ENCODE measurements at regions not wholly inside any gene's neighbourhood (a gene's known extent, or its start where the extent isn't known, plus 50 kb on each side); places are given as distances from the start of the nearest gene placed in this dataset.
"Not testable (repeated sequence)": the region's sequence is repeated elsewhere in the genome, so short reads cannot be mapped to it uniquely, and the experiment has no call there.

DNA sequence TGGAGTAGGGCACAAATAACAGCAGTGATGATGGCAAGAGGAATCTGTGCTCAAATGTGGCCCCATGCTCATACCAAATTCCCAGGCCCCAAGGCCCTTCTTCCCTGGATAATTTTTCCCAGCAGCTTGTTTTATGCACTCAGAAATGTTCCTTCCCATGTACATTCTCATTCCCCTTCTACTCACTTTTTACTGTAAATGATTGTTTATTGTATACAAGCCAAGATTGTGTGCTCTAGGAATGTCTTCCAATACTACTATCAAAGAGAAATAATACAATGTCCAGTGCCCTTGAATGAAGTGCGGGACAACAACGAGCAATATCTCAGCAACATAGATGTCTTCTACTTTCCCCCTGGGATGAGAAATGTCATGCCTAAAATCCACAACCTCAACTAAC is 201.6 kb downstream of the ICOS start:
- no peak for DNase-seq (ENCODE audit: low read depth in 2 of 3, low spot score in 1 of 3)

DNA sequence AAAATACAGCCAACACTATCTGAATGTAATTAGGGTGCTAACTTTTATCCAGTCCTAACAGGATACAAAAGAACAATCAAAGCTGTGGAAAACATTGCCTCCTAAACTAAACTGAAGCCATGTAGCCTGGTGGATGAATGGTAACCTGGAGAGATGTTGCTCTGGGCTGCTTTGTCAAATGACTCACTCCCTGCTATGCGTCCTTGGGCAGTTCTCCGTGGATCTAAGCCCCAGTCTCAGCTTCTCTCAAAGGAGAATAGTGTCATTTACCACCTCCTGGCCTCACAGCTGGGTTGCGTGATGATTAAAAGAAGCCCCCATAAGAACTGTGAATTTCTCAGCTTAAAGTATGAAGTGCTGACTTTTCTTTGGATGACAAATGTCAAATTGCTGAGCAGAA is 203.7 kb downstream of the ICOS start:
- DNase-seq (ENCODE audit: low read depth in 2 of 3, low spot score in 1 of 3): no peak

DNA sequence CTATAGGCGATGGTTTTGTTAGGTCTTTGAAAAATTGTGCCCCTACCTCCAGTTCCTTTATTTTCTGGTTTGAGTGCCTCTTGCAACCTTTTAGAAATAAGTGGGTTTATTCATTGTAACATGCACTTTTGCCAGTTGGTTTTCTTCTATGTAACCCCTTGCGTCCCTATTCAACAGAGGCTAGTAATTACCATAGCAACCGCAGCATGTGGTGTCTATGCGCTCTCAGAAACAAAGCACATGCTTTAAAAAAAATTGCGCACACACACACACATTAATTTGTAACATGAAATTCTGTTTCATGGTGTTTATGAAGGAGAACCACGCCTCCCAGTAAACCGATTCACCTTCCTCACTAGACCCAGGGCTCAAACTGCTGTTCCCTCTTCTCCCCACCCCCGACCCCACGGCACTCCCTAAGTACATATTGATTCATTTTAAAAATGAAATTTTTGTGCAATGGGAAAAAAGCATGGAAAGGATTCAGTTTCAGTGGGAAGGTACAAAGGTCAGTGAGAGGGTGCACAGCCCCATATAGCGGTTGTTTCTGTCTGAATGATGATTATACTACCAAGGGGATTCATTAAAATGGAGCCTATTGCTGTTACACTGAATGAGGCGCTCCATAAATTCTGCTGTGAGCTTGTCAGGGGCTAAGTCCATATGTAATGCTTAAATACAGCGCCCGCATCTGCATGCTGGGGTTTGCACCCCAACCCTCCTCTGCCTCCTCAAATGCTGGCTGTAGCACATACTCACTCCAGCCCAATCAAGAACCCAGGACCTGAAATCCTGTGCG is 206.9 kb downstream of the ICOS start:
- no peak for DNase-seq (ENCODE audit: low read depth in 2 of 3, low spot score in 1 of 3)

- DNase-seq (ENCODE audit: low read depth in 2 of 3, low spot score in 1 of 3): no peak
Measured at GRCh38 chr2:204144492-204144891, 207.9 kb downstream of the ICOS start.

DNA sequence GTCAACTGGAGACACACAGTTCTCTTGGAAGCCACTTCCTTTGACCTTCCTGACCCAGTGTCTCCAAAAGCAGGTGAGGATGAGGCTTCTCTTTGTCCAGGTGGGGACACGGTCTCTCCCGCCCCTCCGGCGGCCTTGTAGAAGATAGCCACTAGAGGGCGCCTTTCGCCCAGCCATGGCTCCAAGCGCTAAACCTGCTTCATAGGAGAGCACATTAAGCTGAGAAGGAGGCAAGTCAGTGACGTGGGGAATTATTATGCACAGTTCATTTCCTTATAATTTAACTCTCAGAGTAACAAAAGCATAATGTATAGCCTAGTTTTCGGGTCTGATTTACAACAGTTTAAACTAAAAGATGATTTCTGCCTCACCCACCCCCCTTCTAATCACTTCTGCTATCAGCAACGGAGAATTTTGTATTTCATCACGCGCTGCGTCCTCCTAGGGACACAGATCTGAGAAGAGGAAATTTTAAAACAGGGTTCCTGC is 208.7 kb downstream of the ICOS start:
- peak; percentile 66 to 83 (median 72) for DNase-seq (ENCODE audit: low read depth in 2 of 3, low spot score in 1 of 3)

DNA sequence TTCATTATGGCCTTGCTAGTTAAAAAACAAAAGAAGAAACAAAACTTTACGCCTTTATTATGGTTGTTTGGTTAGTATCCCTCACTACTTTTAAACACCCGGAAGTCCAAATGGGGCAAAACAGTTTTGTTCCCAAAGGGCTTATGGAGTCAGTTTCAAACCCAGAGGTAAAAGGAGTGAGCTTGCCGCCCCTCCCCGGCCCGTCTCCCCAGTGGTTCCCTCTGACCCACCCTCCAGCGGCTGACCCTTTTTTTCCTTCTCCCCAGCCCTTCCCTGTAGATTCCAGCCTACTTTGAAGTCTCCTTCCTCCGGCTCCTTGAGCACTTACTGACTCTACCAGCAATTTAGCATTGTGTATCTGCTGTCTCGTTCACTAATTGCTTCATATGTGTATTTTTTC is 209.2 kb downstream of the ICOS start:
- no peak for DNase-seq (ENCODE audit: low read depth in 2 of 3, low spot score in 1 of 3)

DNA sequence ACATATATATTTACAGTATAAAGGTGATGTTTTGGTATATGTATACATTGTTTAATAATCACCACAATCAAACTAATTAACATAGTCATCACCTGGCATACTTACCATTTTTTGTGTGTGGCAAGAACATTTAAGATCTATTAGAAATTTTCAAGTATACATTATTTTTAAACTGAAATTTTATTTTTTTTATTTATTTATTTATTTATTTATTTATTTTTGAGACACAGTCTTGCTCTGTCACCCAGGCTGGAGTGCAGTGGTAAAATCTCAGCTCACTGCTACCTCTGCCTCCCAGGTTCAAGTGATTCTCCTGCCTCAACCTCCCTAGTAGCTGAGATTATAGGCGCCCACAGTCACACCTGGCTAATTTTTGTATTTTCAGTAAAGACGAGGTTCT is 210.5 kb downstream of the ICOS start:
- DNase-seq (ENCODE audit: low read depth in 2 of 3, low spot score in 1 of 3): not testable (repeated sequence)

DNA sequence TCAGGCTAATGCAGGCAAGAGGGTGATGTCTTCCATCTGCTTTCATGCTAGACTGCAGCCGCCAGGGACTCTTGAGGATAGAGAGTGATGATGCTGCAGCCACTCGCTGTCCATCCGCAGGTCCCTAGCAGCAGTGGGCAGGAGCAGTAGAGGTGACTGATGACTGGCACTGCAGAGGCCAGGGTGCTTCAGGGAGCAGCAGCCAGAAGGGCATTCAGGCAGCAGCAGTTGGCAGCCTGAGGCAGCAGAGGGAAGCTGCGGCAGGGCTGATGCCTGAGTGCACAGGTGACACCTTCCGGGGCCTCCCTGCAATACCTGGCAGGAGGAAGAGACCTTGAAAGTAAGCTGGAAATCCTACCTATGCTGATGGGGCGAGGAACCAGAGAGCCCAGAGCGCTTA is 214.2 kb downstream of the ICOS start:
- DNase-seq (ENCODE audit: low read depth in 2 of 3, low spot score in 1 of 3): no peak

GRCh38 chr2:204152616-204153015 is 216.1 kb downstream of the ICOS start:
- no peak for DNase-seq (ENCODE audit: low read depth in 2 of 3, low spot score in 1 of 3)

- DNase-seq (ENCODE audit: low read depth in 2 of 3, low spot score in 1 of 3): no peak
Measured at GRCh38 chr2:204154863-204155262, 218.3 kb downstream of the ICOS start.

DNA sequence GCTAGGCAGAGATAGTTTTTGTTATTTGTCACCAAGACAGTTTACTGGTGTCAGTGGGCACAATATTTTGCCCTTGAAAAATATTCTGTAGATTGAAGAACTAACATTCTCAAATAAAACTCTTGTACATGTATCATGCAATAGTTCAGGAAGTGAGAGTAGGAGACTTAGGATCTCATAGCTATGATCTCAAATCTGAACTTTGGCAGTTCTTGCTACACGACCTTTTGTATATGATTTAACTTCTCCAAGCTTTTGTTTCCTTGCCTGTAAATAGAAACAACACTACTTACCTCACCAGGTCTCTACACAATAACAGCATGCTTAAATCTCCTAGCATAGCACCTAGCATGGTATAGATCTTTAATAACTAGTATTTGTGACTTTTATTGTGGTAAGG is 219.9 kb downstream of the ICOS start:
- DNase-seq (ENCODE audit: low read depth in 2 of 3, low spot score in 1 of 3): no peak

DNA sequence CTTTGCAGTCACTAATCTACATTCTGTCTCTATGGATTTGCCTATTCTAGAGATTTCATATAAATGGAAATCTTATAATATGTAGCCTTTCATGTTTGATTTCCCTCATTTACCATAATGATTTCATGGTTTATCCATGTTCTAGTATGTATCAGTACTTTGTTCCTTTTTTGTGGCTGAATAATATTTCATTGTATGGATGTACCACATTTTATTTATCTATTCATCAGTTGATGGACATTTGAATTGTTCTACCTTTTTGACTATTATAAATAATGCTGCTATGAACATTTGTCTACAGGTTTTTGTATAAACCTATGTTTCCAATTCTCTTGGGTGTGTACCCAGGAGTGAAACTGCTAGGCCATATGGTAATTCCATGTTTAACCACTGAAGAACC is 221.1 kb downstream of the ICOS start:
- no peak for DNase-seq (ENCODE audit: low read depth in 2 of 3, low spot score in 1 of 3)

GRCh38 chr2:204159526-204159925 is 223.0 kb downstream of the ICOS start:
- no peak for DNase-seq (ENCODE audit: low read depth in 2 of 3, low spot score in 1 of 3)

- DNase-seq (ENCODE audit: low read depth in 2 of 3, low spot score in 1 of 3): no peak
Measured at GRCh38 chr2:204160989-204161388, 224.4 kb downstream of the ICOS start.

- DNase-seq (ENCODE audit: low read depth in 2 of 3, low spot score in 1 of 3): no peak
Measured at GRCh38 chr2:204161886-204162285, 225.3 kb downstream of the ICOS start.

DNA sequence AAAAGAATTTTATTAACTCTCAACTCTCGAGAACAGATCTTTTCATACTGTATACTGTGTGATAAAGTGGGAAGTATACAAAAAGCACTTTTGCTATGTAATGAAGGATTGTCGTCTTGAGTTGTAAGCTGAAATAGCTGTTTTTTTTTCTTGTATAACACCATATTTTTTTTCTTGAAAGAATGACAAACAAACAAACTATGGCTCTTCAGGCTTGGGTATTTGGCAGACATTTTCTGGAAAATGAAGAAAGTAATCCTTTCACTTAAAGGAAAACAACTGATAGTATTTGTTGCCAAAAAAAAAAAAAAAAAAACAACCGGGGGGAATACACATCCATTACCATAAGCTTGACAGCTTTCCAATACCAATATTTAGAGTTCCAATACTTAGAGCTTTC is 230.4 kb downstream of the ICOS start:
- no peak for DNase-seq (ENCODE audit: low read depth in 2 of 3, low spot score in 1 of 3)

DNA sequence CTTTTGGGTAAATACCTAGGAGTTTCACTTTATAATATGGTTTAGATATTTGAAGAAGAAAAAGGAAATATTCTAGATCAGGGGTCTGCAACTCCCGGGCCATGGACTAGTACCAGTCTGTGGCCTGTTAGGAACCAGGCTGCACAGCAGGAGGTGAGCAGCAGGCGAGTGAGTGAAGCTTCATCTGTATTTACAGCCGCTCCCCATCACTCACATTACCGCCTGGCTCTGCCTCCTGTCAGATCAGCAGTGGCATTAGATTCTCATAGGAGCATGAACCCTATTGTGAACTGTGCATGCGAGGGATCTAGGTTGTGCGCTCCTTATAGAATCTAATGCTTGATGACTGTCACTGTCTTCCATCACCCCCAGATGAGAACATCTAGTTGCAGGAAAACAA is 231.1 kb downstream of the ICOS start:
- DNase-seq (ENCODE audit: low read depth in 2 of 3, low spot score in 1 of 3): not testable (repeated sequence)

GRCh38 chr2:204170411-204170810 is 233.8 kb downstream of the ICOS start:
- DNase-seq (ENCODE audit: low read depth in 2 of 3, low spot score in 1 of 3): no peak

- no peak for DNase-seq (ENCODE audit: low read depth in 2 of 3, low spot score in 1 of 3)
Measured at GRCh38 chr2:204171432-204172144, 235.0 kb downstream of the ICOS start.

DNA sequence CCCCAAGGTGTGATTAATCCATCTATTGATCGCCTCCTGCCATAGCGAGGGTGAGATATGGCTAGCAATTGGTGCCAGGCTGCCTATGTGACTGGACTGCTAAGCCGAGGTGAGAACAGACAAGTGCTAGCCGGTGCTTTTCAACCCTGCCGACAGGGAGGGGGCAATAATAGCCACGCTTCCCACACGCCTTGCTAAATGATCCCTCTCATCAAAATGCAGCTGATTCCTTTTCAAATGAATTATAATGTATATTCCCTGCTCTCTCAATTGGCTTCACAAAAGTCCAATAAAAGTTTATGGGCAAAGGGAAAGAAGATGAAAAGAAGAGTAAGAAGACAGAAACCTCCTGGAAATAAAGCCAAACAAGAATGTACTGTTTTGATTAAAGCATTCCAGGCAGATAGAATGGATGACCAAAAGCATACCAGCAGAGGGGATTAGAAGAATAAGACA is 235.6 kb downstream of the ICOS start:
- no peak for DNase-seq (ENCODE audit: low read depth in 2 of 3, low spot score in 1 of 3)

DNA sequence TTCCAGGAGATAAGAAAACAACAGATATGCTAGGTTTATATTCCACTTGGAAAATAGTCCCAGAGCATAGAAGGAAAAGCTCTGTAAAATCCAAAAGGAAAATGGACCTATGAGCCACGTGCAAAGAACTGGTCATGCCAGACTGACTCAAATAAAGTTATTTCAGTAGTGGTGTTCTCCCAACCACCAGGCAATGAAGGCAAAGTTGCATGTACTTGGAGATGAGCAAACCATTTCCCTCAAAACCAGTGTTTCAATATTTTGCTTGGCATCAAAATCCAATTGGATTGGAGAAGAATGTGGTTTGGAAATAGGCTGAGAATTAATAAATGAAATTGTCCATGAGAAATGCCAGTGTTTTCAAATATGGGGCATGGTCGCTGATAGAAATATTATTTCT is 237.5 kb downstream of the ICOS start:
- DNase-seq (ENCODE audit: low read depth in 2 of 3, low spot score in 1 of 3): no peak

DNA sequence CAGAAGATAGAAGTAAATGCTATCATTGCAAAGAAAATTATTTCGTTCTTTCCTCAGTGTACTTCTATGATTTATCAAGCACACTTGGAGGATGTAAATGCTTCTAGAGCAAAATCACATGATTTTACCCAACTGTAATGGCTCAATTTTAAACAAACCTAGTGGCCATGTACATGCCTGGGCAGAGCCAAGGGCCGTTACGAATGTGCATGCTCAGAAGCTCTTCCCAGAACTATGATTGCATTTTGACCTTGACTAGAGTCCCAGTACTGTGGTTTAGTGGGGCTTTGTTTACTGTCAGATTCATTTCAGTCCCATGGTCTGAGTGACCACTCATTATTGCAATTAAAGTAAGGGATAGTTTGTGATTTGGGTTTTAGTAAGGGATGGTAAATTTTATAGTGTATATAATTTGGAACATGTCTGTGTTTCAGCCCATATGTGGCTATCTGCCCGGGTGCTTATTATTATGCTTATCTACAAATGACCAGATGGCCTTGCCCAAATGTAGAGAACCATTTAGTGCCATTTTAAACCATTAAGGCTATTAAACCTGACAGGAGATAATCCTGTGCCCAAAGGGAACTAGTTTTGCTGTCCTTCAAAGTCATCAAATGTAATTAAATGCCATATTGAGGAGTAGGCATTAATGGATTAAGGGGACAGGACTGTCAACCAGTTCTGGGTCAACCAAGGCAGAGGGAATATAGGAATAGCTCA is 239.1 kb downstream of the ICOS start:
- DNase-seq (ENCODE audit: low read depth in 2 of 3, low spot score in 1 of 3): no peak
